SK-N-SH treated with all-trans-retinoic acid at 6 μM for 48 hours (cell line): ENCODE measurements at regions not wholly inside any gene's neighbourhood (a gene's known extent, or its start where the extent isn't known, plus 50 kb on each side); places are given as distances from the start of the nearest gene placed in this dataset.

Experiments
- TOX ChIP-seq: fragments of 250-450 bp; sonication (Bioruptor Pico); IDR thresholded peaks from 2 replicates; pipeline ENCODE4 v1.8.0; 2021; ENCODE audit warnings: mild to moderate bottlenecking, moderate library complexity, borderline replicate concordance
- ZFP30 ChIP-seq: fragments of 450-650 bp; formaldehyde crosslinking; IDR thresholded peaks from 2 replicates; pipeline ENCODE4 v1.5.0; 2022; ENCODE audit warnings: mild to moderate bottlenecking, moderate library complexity

GRCh38 chr2:12882393-12882792 lies 165.7 kb downstream of the TRIB2 start:
- TF ChIP-seq ZFP30 (CRISPR knock-in tag) = no peak
- no peak for TF ChIP-seq TOX (CRISPR knock-in tag)
